ENCODE measurements at regions not wholly inside any gene's neighbourhood (a gene's known extent, or its start where the extent isn't known, plus 50 kb on each side); places are given as distances from the start of the nearest gene placed in this dataset.

GRCh38 chr4:115781528-115782146 lies 668.2 kb upstream of the NDST4 start:
- no peak for DNase-seq (ENCODE audit: low spot score)

- DNase-seq (ENCODE audit: low spot score), result no peak
Observed at GRCh38 chr4:115780835-115781234, 667.4 kb upstream of the NDST4 start.

GRCh38 chr4:115780268-115780667 lies 666.8 kb upstream of the NDST4 start:
- DNase-seq (ENCODE audit: low spot score), result no peak

- no peak for DNase-seq (ENCODE audit: low spot score)
Observed at GRCh38 chr4:115770046-115770543, 656.7 kb upstream of the NDST4 start.

GRCh38 chr4:115769396-115769795 lies 656.0 kb upstream of the NDST4 start:
- no peak for DNase-seq (ENCODE audit: low spot score)

GRCh38 chr4:115763051-115763450 lies 649.6 kb upstream of the NDST4 start:
- no peak for DNase-seq (ENCODE audit: low spot score)

GRCh38 chr4:115759231-115759630 lies 645.8 kb upstream of the NDST4 start:
- DNase-seq (ENCODE audit: low spot score), result no peak

GRCh38 chr4:115749404-115749803 lies 636.0 kb upstream of the NDST4 start:
- no peak for DNase-seq (ENCODE audit: low spot score)

- no peak for DNase-seq (ENCODE audit: low spot score)
Observed at GRCh38 chr4:115740806-115741205, 627.4 kb upstream of the NDST4 start.

GRCh38 chr4:115729739-115730266 lies 616.4 kb upstream of the NDST4 start:
- no peak for DNase-seq (ENCODE audit: low spot score)

GRCh38 chr4:115723621-115724020 lies 610.2 kb upstream of the NDST4 start:
- DNase-seq (ENCODE audit: low spot score), result no peak

GRCh38 chr4:115720611-115721010 lies 607.2 kb upstream of the NDST4 start:
- DNase-seq (ENCODE audit: low spot score), result no peak

- DNase-seq (ENCODE audit: low spot score), result no peak
Observed at GRCh38 chr4:115711575-115711974, 598.2 kb upstream of the NDST4 start.

GRCh38 chr4:115688961-115689360 lies 575.5 kb upstream of the NDST4 start:
- no peak for DNase-seq (ENCODE audit: low spot score)

- DNase-seq (ENCODE audit: low spot score), result no peak
Observed at GRCh38 chr4:115687052-115687755, 573.8 kb upstream of the NDST4 start.

GRCh38 chr4:115678425-115678941 lies 565.1 kb upstream of the NDST4 start:
- DNase-seq (ENCODE audit: low spot score), result no peak

GRCh38 chr4:115675719-115676118 lies 562.3 kb upstream of the NDST4 start:
- no peak for DNase-seq (ENCODE audit: low spot score)

- no peak for DNase-seq (ENCODE audit: low spot score)
Observed at GRCh38 chr4:115674485-115674884, 561.1 kb upstream of the NDST4 start.

- DNase-seq (ENCODE audit: low spot score), result no peak
Observed at GRCh38 chr4:115671581-115671980, 558.2 kb upstream of the NDST4 start.

- DNase-seq (ENCODE audit: low spot score), result no peak
Observed at GRCh38 chr4:115670930-115671329, 557.5 kb upstream of the NDST4 start.

GRCh38 chr4:115668396-115668795 lies 555.0 kb upstream of the NDST4 start:
- no peak for DNase-seq (ENCODE audit: low spot score)

- DNase-seq (ENCODE audit: low spot score), result peak; percentile 77
Observed at GRCh38 chr4:115664285-115664684, 550.9 kb upstream of the NDST4 start.

GRCh38 chr4:115660465-115660864 lies 547.0 kb upstream of the NDST4 start:
- DNase-seq (ENCODE audit: low spot score), result no peak
